Esophagus squamous epithelium (tissue), 5 donors: ENCODE measurements at regions not wholly inside any gene's neighbourhood (a gene's known extent, or its start where the extent isn't known, plus 50 kb on each side); places are given as distances from the start of the nearest gene placed in this dataset.
"Not testable (repeated sequence)": the region's sequence is repeated elsewhere in the genome, so short reads cannot be mapped to it uniquely, and the experiment has no call there.

Experiments used
- DNase-seq: peaks from one replicate; lab custom pipeline; 2025; lab: John Stamatoyannopoulos, UW
- H3K27ac ChIP-seq, 4 donors: fragments of 200-600 bp; sonication (generic); one replicate each; pipeline ENCODE4 v1.5.1; 2016 to 2019; ENCODE audit warnings: mild to moderate bottlenecking in 1 of 4
- H3K27me3 ChIP-seq, 4 donors: fragments of 200-600 bp; sonication (generic); 1 replicate in 3 of 4; 2 replicates in 1 of 4; pipeline versions ENCODE4 v1.5.1 to v1.6.0; 2017 to 2021; ENCODE audit warnings: antibody characterized with exemption in 1 of 4
- H3K36me3 ChIP-seq, 3 donors: fragments of 200-600 bp; sonication (generic); one replicate each; pipeline ENCODE4 v1.5.1; 2016 to 2019
- H3K4me1 ChIP-seq, 3 donors: fragments of 200-600 bp; sonication (generic); one replicate each; pipeline ENCODE4 v1.5.1; 2017 to 2019
- H3K4me3 ChIP-seq, 4 donors: fragments of 200-600 bp; sonication (generic); 1 replicate in 3 of 4; 2 replicates in 1 of 4; pipeline ENCODE4 v1.5.1; 2016 to 2019; ENCODE audit warnings: mild to moderate bottlenecking in 2 of 4, moderate library complexity in 1 of 4
- H3K9me3 ChIP-seq, 3 donors: fragments of 200-600 bp; sonication (generic); one replicate each; pipeline ENCODE4 v1.5.1; 2016 to 2019
- POLR2A ChIP-seq, 4 donors: fragments of 450-650 bp; IDR thresholded peaks; one replicate each; pipeline ENCODE4 v1.6.1; 2017; ENCODE audit warnings: antibody characterized with exemption in 4 of 4, mild to moderate bottlenecking in 4 of 4, moderate library complexity in 3 of 4
- WGBS, 2 donors: methylation state at CpG; one replicate each; pipeline ENCODE4 v1.1.5; 2018; 5-methylcytosine and 5-hydroxymethylcytosine counted together
- intact Hi-C: fragments of 100-400 bp; cut with DNase I; formaldehyde crosslinking; loops from one replicate; pipeline ENCODE4 v1.15.0; 2022
- TF ChIP-seq, protein P1 (sequence below), 6 experiments: fragments of 450-650 bp in 4 of 6; fragments of 200-600 bp in 2 of 6; sonication (generic) in 2 of 6; IDR thresholded peaks; one replicate each; pipeline ENCODE4 v1.5.1; 2016 to 2019; ENCODE audit warnings: antibody characterized with exemption in 6 of 6, mild to moderate bottlenecking in 4 of 6, moderate library complexity in 4 of 6
- donor health status: DM: yes; HTN: yes; CAD: no.

DNA sequence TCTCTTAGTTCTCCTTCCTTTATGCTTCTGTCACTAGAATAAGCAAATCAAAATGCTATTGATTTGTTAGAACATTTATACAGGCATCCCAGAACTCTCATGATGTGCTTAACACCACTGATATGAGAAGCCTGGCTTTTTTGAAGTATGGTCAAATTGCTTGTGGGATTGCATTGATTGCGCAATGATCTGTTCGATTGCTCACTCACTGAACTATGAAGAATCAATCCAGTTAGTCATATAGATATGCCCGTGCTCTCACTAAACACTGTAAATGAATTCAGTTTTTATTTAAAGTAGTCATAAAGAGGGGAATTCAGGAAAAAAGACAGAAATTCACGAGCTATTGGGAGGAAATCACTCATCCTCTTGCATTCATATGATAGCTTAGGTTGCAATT is 1237.8 kb downstream of the SUCLG1 start:
- DNase-seq: no peak
- intact Hi-C loops: no loop called here
- no peaks in the 10 kb centered on the region for H3K27me3 ChIP-seq

DNA sequence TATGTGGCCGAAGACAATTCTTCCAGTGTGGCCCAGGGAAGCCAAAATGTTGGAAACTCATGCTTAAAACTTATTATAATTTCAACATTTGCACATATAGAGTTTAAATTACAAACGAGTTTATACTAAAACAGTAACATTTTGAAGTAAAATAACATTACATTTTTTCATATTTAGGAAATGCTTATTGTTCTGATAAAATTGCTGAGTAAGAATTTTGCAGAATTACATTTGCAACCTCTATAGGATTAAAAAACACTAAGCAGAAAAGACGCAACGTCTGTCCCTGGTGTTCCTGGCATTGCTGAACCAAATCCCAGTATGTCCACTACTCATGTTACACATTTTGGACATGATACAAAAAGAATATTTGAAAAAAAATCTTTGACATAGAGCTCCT is 1241.2 kb downstream of the SUCLG1 start:
- TF ChIP-seq, protein P1, sequence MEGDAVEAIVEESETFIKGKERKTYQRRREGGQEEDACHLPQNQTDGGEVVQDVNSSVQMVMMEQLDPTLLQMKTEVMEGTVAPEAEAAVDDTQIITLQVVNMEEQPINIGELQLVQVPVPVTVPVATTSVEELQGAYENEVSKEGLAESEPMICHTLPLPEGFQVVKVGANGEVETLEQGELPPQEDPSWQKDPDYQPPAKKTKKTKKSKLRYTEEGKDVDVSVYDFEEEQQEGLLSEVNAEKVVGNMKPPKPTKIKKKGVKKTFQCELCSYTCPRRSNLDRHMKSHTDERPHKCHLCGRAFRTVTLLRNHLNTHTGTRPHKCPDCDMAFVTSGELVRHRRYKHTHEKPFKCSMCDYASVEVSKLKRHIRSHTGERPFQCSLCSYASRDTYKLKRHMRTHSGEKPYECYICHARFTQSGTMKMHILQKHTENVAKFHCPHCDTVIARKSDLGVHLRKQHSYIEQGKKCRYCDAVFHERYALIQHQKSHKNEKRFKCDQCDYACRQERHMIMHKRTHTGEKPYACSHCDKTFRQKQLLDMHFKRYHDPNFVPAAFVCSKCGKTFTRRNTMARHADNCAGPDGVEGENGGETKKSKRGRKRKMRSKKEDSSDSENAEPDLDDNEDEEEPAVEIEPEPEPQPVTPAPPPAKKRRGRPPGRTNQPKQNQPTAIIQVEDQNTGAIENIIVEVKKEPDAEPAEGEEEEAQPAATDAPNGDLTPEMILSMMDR (IDR thresholded peaks at IDR 0.05): no peak
- TF ChIP-seq POLR2A (IDR thresholded peaks at IDR 0.05): no peak
- Histone ChIP-seq H3K27me3 (no peaks in the 10 kb centered on the region), H3K9me3 (no peaks in the 10 kb centered on the region), H3K36me3 (no peaks in the 10 kb centered on the region), H3K4me3 (no peak overlapping the region), H3K4me1 (no peaks in the 10 kb centered on the region), H3K27ac (no peak overlapping the region)
- DNase-seq: no peak
- intact Hi-C loops: no loop called here
- WGBS, 2 donors: 67 to 69% methylated on average over 4 of the region's 4 CpGs

More for the DNA sequence above, 1237.8 kb downstream of the SUCLG1 start:
- TF ChIP-seq, protein P1 (IDR thresholded peaks at IDR 0.05): no peak
- TF ChIP-seq POLR2A (IDR thresholded peaks at IDR 0.05): no peak
- Histone ChIP-seq H3K9me3 (no peaks in the 10 kb centered on the region), H3K27ac (no peak overlapping the region), H3K4me3 (no peak overlapping the region), H3K4me1 (no peaks in the 10 kb centered on the region), H3K36me3 (no peaks in the 10 kb centered on the region)
- 73 to 78% methylated on average over 4 of the region's 4 CpGs for WGBS, 2 donors

DNA sequence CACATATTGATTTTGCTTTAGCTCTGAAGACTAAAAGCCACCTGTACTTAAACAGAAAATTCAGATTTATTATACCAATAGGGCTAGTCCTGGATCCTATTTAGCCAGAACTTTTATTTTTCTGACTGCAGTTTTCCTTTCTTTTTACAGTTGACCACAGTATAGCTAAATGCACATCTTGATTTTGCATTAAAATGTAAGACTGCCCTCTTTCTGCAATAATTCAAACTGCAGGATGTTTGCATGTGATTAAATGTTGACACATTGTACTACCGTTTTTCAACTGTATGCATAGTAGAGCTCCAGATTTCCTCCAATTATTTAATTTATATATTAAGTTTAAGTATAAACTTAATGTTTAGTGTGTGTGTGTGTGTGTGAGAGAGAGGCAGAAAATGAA is 1262.9 kb downstream of the SUCLG1 start:
- intact Hi-C loops: no loop called here
- Histone ChIP-seq H3K4me1 (no peaks in the 10 kb centered on the region), H3K27me3 (no peaks in the 10 kb centered on the region), H3K9me3 (no peaks in the 10 kb centered on the region), H3K27ac (no peak overlapping the region), H3K4me3 (no peak overlapping the region), H3K36me3 (no peaks in the 10 kb centered on the region)
- no peak for DNase-seq
- 0% methylated on average over 1 of the region's 1 CpG for WGBS, 2 donors
- no peak for TF ChIP-seq POLR2A (IDR thresholded peaks at IDR 0.05)
- TF ChIP-seq, protein P1 (IDR thresholded peaks at IDR 0.05): peak in 5 of 6 experiments; percentile 12 to 61 (median 39)

DNA sequence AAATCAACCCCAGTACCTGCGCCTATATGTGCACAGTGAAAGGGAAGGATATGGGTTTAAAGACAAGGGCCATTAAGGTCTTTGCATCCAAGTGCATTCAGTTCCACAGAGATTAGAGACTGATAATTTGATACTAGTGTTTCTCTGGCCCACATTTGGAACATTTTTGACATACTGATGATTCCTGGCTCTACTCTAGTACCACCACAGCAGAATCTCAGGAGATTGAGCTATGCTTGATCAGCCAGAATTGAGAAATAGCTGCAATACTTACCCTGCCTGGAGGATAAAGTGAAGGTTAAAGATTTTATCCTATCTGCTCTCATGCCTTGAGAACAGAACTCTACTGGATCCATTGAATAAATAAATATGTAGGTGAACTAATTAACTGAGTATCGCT is 1267.8 kb downstream of the SUCLG1 start:
- Histone ChIP-seq H3K9me3 (no peaks in the 10 kb centered on the region), H3K27ac (no peak overlapping the region), H3K36me3 (no peaks in the 10 kb centered on the region), H3K4me3 (no peak overlapping the region), H3K4me1 (no peaks in the 10 kb centered on the region), H3K27me3 (no peaks in the 10 kb centered on the region)
- WGBS, 2 donors: 72 to 93% methylated on average over 2 of the region's 2 CpGs
- intact Hi-C loops: no loop called here
- DNase-seq: no peak
- TF ChIP-seq POLR2A (IDR thresholded peaks at IDR 0.05): no peak
- TF ChIP-seq, protein P1 (IDR thresholded peaks at IDR 0.05): no peak

DNA sequence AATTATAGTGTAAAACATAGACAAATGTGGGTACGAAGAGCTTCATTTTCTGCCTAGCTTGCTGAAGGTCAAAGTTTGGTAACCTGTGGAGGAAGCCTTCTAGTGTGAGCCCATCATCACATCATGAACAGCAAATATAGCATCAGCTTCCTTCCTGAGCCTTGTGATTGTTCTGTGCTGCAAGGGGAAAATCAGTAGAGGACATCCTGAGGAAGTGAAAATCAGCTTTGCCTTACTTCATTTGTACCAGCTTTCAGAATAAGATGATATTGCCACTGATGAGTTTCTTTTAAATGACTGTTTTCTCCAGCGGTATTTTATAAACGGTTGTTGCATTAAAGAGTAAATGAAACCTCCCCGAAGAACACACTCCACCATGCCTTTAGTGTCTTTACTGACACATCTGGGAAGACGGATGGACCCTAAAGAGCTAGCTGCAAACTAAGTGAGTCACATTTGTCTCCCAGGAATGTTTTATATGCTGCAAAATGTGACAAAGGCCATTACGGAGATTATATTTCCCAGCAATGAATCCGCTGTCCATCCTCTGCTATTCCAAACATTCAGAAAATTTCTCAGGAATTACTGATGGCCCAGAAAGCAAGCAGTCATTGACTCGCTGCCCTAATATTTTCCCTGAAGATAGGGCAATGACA is 1272.8 kb downstream of the SUCLG1 start:
- H3K4me3 ChIP-seq: no peak overlapping the region
- intact Hi-C loops: no loop called here
- H3K27me3 ChIP-seq: peaks cover 0 to 2% (median 0%) of the 10 kb centered on the region in 4 donors
- no peak for DNase-seq
- H3K9me3 ChIP-seq: peaks cover 0 to under 1% (median 0%) of the 10 kb centered on the region in 3 donors
- H3K27ac ChIP-seq: no peak overlapping the region
- TF ChIP-seq POLR2A (IDR thresholded peaks at IDR 0.05): no peak
- TF ChIP-seq, protein P1 (IDR thresholded peaks at IDR 0.05): no peak
- no peaks in the 10 kb centered on the region for H3K4me1 ChIP-seq
- H3K36me3 ChIP-seq: no peaks in the 10 kb centered on the region
- WGBS, 2 donors: 66 to 77% methylated on average over 8 of the region's 8 CpGs

DNA sequence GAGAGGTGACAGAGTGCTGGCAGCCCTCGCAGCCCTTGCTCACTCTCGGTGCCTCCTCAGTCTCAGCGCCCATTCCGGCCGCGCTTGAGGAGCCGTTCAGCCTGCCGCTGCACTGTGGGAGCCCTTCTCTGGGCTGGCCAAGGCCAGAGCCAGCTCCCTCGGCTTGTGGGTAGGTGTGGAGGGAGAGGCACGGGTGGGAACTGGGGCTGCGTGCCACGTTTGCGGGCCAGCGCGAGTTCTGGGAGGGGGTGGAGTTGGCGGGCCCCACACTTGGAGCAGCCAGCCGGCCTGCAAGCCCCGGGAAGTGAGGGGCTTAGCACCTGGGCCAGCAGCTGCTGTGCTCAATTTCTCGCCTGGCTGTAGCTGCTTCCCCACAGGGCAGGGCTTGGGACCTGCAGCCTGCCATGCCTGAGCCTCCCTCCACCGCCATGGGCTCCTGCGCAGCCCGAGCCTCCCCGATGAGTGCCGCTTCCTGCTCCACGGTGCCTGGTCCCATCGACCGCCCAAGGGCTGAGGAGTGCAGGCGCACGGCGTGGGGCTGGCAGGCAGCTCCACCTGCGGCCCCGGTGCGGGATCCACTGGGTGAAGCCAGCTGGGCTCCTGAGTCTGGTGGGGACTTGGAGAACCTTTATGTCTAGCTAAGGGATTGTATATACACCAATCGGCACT is 1278.1 kb downstream of the SUCLG1 start:
- H3K36me3 ChIP-seq, DNase-seq, H3K4me3 ChIP-seq, intact Hi-C loops, H3K27me3 ChIP-seq, H3K4me1 ChIP-seq, H3K27ac ChIP-seq, H3K9me3 ChIP-seq: not testable (repeated sequence)
- 76 to 92% methylated on average over 8 of the region's 34 CpGs for WGBS, 2 donors
